CMK (cell line): ENCODE measurements at regions not wholly inside any gene's neighbourhood (a gene's known extent, or its start where the extent isn't known, plus 50 kb on each side); places are given as distances from the start of the nearest gene placed in this dataset.
"Not testable (repeated sequence)": the region's sequence is repeated elsewhere in the genome, so short reads cannot be mapped to it uniquely, and the experiment has no call there.

Source experiments
- DNase-seq: peaks from one replicate; pipeline ENCODE4 v3.0.0-alpha.2; 2010; ENCODE audit warnings: low read depth

DNA sequence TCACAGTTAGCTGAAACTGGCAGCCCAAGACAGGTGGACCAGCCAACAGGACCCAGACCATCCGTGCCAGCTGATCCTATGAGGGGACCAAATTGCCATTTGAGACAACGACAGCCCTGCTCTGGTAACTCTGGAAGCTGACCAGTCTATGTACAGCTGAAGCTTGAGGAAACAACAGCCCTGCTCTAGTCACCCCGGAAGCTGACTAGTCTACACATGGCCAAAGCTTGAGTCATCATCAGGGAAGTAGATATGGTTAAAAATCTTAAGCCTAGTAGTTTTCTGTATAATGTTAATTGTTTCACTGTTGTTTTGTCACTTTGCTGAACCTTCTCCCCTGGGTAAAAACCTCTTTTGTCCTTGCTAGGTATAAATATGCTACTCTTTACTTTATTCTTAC is 905.4 kb upstream of the NDST4 start:
- DNase-seq = no peak

- DNase-seq = no peak
These were observed 902.8 kb upstream of the NDST4 start for GRCh38 chr4:116016201-116016600.

GRCh38 chr4:116015549-116015948 is 902.1 kb upstream of the NDST4 start:
- no peak for DNase-seq

- no peak for DNase-seq
These were observed 901.6 kb upstream of the NDST4 start for GRCh38 chr4:116015062-116015461.

- no peak for DNase-seq
These were observed 897.5 kb upstream of the NDST4 start for GRCh38 chr4:116010923-116011322.

GRCh38 chr4:116005806-116006088 is 892.3 kb upstream of the NDST4 start:
- no peak for DNase-seq

GRCh38 chr4:116005037-116005805 is 891.8 kb upstream of the NDST4 start:
- no peak for DNase-seq

GRCh38 chr4:116001291-116001690 is 887.9 kb upstream of the NDST4 start:
- no peak for DNase-seq

DNA sequence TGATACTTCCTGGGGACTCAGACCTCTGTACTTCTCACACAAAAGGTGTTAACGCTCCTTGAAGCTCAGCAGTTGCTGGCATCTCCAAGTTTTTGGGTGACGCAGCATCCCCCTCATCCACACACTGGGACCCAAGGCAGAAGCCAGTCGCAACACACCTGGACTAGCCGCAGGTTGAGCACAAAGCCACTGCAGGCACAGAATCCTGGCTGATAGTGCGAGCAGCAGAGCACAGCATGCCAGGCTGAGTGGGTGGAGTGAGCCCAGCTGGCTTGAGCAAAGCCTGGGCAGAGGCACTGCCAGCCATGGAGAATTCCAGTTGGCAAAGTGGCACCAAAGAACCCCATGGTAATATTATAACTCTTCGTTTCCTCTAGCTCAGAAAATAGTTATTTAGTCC is 873.2 kb upstream of the NDST4 start:
- DNase-seq = no peak

DNA sequence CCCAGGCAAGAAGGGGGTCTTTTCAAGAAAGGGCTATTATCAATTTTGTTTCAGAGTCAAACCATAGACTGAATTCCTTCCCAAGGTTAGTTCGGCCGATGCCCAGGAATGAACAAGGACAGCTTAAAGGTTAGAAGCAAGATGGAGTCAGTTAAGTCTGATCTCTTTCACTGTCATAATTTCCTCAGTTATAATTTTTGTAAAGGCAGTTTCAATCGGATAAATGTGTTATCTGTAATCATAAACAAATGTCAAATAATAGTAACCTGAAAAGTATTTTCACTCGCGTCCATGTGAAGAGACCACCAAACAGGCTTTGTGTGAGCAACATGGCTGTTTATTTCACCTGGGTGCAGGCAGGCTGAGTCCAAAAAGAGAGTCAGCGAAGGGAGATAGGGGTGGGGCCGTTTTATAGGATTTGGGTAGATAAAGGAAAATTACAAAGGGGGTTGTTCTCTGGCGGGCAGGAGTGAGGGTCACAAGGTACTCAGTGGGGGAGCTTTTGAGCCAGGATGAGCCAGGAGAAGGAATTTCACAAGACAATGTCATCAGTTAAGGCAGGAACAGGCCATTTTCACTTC is 862.1 kb upstream of the NDST4 start:
- DNase-seq = not testable (repeated sequence)

DNA sequence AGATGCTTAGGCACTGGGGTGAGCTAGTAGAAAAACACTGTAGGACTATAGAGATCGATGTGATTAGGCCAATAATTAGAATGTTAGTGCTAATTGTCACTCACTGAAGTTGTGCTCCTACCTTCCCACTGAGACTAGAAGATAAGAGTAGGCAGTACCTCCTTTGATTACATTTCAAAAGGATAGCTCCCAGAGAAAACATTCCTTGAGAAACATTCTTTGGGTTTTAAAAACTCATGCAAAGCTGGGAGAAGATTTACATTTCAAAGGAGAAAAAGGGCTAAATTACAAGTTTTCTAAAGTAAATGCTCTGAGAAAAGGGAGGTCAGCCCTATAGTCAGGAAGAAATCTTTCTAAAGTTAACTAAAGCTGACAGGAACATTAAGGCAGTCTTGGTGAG is 860.3 kb upstream of the NDST4 start:
- no peak for DNase-seq

GRCh38 chr4:115972967-115973366 is 859.5 kb upstream of the NDST4 start:
- DNase-seq = no peak

GRCh38 chr4:115970859-115971258 is 857.4 kb upstream of the NDST4 start:
- DNase-seq = no peak

GRCh38 chr4:115969756-115970155 is 856.3 kb upstream of the NDST4 start:
- no peak for DNase-seq

DNA sequence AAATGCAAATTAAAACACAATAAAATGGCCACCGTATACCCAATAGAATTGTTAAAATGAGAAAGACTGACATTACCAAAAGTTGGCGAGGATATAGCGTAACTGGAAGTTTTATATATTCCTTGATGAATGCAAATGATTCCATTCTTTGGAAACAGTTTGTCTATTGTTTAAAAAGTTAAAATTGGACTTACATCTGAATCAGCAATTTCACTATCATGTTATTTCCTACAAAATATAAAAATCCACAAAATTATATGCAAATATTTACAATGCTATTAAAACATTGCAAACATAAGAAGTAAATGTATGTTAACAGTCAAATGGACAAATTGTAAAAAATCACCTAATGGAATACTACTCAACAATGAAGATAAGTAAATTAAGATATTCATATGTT is 852.2 kb upstream of the NDST4 start:
- DNase-seq = no peak

GRCh38 chr4:115956054-115956796 is 842.8 kb upstream of the NDST4 start:
- DNase-seq = not testable (repeated sequence)

- no peak for DNase-seq
These were observed 837.4 kb upstream of the NDST4 start for GRCh38 chr4:115950806-115951205.

DNA sequence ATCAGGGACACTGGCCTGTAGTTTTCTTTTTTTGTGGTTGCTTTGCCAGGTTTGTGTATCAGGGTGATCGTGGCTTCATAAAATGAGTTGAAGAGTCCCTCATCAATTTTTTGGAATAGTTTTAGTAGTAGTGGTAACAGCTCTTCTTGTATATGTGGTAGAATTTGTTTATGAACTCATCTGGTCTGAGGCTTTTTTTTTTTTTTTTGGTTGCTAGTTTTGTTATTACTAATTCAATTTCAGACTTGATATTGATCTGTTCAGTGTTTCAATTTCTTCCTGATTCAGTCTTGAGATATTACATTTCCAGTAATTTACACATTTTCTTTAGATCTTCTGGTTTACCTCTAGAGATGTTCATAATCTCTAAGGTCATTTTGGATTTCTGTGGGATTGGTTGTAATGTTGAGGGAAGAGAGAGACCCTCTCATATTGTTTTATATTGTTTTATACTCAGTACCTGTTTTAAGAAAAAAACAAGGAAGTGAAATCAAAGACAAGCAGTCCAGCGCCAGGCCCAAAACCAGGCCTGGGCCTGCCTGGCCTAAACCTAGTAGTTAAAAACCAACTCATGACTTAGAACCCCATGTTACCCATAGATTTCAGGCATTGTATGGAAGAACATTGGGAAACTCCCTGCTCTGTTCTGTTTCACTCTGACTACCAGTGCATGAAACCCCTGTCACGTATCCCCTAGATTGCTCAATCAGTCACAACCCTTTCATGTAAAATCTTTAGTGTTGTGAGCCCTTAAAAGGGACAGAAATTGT is 836.7 kb upstream of the NDST4 start:
- not testable (repeated sequence) for DNase-seq

GRCh38 chr4:115945026-115945425 is 831.6 kb upstream of the NDST4 start:
- DNase-seq = no peak

DNA sequence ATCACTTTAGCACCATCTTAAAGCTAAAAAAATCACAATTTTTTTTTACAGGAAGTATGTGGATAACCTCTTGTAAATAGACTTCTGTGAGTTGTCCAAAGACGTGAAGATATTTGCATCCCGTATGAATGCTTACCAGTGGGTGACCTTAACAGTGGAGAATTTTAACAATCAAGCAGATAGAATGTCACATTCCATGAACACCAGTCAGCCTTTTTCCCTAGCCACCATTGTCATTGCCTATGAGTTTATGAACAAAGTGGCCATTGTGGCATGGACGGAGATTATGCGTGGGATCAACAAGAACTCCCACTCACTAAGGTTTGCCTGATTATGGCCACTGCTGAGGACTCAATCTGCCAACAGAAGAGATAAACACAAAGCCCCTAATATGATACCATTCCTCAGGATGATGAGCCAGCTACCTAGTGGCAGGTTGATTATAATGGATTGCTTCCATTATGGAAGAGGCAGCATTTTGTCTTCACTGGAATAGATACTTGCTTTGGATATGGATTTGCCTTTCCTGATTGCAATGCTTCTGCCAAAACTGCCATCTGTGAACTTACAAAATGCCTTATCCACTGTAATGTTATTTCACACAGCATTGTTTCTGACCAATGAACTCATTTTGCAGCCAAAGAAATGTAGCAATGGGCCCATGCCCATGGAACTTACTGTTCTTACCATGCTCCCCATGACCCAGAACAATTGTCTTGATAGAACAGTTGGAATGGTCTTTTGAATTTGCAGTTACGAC is 830.9 kb upstream of the NDST4 start:
- no peak for DNase-seq

- no peak for DNase-seq
These were observed 825.5 kb upstream of the NDST4 start for GRCh38 chr4:115938764-115939443.
